ENCODE measurements at regions not wholly inside any gene's neighbourhood (a gene's known extent, or its start where the extent isn't known, plus 50 kb on each side); places are given as distances from the start of the nearest gene placed in this dataset.

- no peak for TF ChIP-seq CTCF (IDR thresholded peaks at IDR 0.05)
- H3K27ac ChIP-seq: no peak overlapping the region
- H3K9ac ChIP-seq (ENCODE audit: low read depth in 2 of 2, low read length in 2 of 2): no peak overlapping the region
- no peak for DNase-seq
- no peaks in the 10 kb centered on the region for H3K36me3 ChIP-seq
- H3K9me3 ChIP-seq: no peaks in the 10 kb centered on the region
- H3K27me3 ChIP-seq: no peaks in the 10 kb centered on the region
- H3K4me1 ChIP-seq: no peaks in the 10 kb centered on the region
- H3K4me3 ChIP-seq: no peak overlapping the region
- intact Hi-C loops (cut with DNase I): no loop called here
Measured at GRCh38 chr4:75158451-75158850, 225.5 kb downstream of the PARM1 start.

- H3K4me3 ChIP-seq: no peak overlapping the region
- no peaks in the 10 kb centered on the region for H3K36me3 ChIP-seq
- intact Hi-C loops (cut with DNase I): no loop called here
- no peak overlapping the region for H3K9ac ChIP-seq (ENCODE audit: low read depth in 2 of 2, low read length in 2 of 2)
- no peak overlapping the region for H3K27ac ChIP-seq
- no peaks in the 10 kb centered on the region for H3K4me1 ChIP-seq
- no peaks in the 10 kb centered on the region for H3K27me3 ChIP-seq
- no peaks in the 10 kb centered on the region for H3K9me3 ChIP-seq
- no peak for TF ChIP-seq CTCF (IDR thresholded peaks at IDR 0.05)
- no peak for DNase-seq
Measured at GRCh38 chr4:75154994-75155393, 222.1 kb downstream of the PARM1 start.

GRCh38 chr4:75146223-75146622, 213.3 kb downstream of the PARM1 start:
- DNase-seq: no peak

GRCh38 chr4:75144475-75144874, 211.6 kb downstream of the PARM1 start:
- H3K9me3 ChIP-seq: no peaks in the 10 kb centered on the region
- no peaks in the 10 kb centered on the region for H3K4me1 ChIP-seq
- H3K9ac ChIP-seq (ENCODE audit: low read depth in 2 of 2, low read length in 2 of 2): no peak overlapping the region
- no peaks in the 10 kb centered on the region for H3K36me3 ChIP-seq
- no peak overlapping the region for H3K4me3 ChIP-seq
- no peak for TF ChIP-seq CTCF (IDR thresholded peaks at IDR 0.05)
- intact Hi-C loops (cut with DNase I): no loop called here
- no peak for DNase-seq
- H3K27me3 ChIP-seq: no peaks in the 10 kb centered on the region
- H3K27ac ChIP-seq: no peak overlapping the region

More at GRCh38 chr4:75146223-75146622, 213.3 kb downstream of the PARM1 start:
- intact Hi-C loops (cut with DNase I): no loop called here
- Histone ChIP-seq H3K9ac (ENCODE audit: low read depth in 2 of 2, low read length in 2 of 2) (no peak overlapping the region), H3K36me3 (no peaks in the 10 kb centered on the region), H3K27me3 (no peaks in the 10 kb centered on the region), H3K4me1 (no peaks in the 10 kb centered on the region), H3K27ac (no peak overlapping the region), H3K4me3 (no peak overlapping the region), H3K9me3 (no peaks in the 10 kb centered on the region)
- no peak for TF ChIP-seq CTCF (IDR thresholded peaks at IDR 0.05)

- Histone ChIP-seq H3K4me1 (no peaks in the 10 kb centered on the region), H3K27ac (no peak overlapping the region), H3K4me3 (no peak overlapping the region), H3K27me3 (no peaks in the 10 kb centered on the region), H3K9ac (ENCODE audit: low read depth in 2 of 2, low read length in 2 of 2) (no peak overlapping the region), H3K36me3 (no peaks in the 10 kb centered on the region), H3K9me3 (no peaks in the 10 kb centered on the region)
- intact Hi-C loops (cut with DNase I): no loop called here
- no peak for TF ChIP-seq CTCF (IDR thresholded peaks at IDR 0.05)
- DNase-seq: no peak
Measured at GRCh38 chr4:75142850-75143249, 209.9 kb downstream of the PARM1 start.

- TF ChIP-seq CTCF (IDR thresholded peaks at IDR 0.05): no peak
- intact Hi-C loops (cut with DNase I): no loop called here
- Histone ChIP-seq H3K27ac (no peak overlapping the region), H3K9me3 (no peaks in the 10 kb centered on the region), H3K4me1 (no peaks in the 10 kb centered on the region), H3K36me3 (no peaks in the 10 kb centered on the region), H3K4me3 (no peak overlapping the region), H3K9ac (ENCODE audit: low read depth in 2 of 2, low read length in 2 of 2) (no peak overlapping the region), H3K27me3 (no peaks in the 10 kb centered on the region)
- no peak for DNase-seq
Measured at GRCh38 chr4:75142382-75142781, 209.5 kb downstream of the PARM1 start.
